Activated T-helper 17 cell treated with anti-CD3 and anti-CD28 coated beads, Interleukin-2, amount 50 U/mL, for 72 hours (primary cell): ENCODE measurements at regions not wholly inside any gene's neighbourhood (a gene's known extent, or its start where the extent isn't known, plus 50 kb on each side); places are given as distances from the start of the nearest gene placed in this dataset.

Experiments used
- ATAC-seq: fragments of 150-1000 bp; cut with Tn5 transposase; replicated peaks from 2 replicates; pipeline ENCODE4 v1.10.0; 2021; ENCODE audit warnings: mild to moderate bottlenecking, moderate library complexity
- H3K27ac Mint-ChIP-seq: one replicate; pipeline ENCODE4 v1.8.0; 2022; ENCODE audit warnings: mixed read lengths
- H3K27me3 Mint-ChIP-seq: one replicate; pipeline ENCODE4 v1.8.0; 2022; ENCODE audit warnings: mixed read lengths
- H3K36me3 Mint-ChIP-seq: one replicate; pipeline ENCODE4 v1.8.0; 2022; ENCODE audit warnings: low read depth, mild to moderate bottlenecking, mixed read lengths
- H3K4me1 Mint-ChIP-seq: one replicate; pipeline ENCODE4 v1.8.0; 2022; ENCODE audit warnings: mixed read lengths
- H3K4me3 Mint-ChIP-seq: one replicate; pipeline ENCODE4 v1.8.0; 2022; ENCODE audit warnings: mild to moderate bottlenecking, mixed read lengths
- H3K9me3 Mint-ChIP-seq: one replicate; pipeline ENCODE4 v1.8.0; 2022; ENCODE audit warnings: mixed read lengths

- no peak overlapping the region for H3K4me3 Mint-ChIP-seq
- no peaks in the 10 kb centered on the region for H3K4me1 Mint-ChIP-seq
- H3K27me3 Mint-ChIP-seq: no peaks in the 10 kb centered on the region
- no peak overlapping the region for H3K27ac Mint-ChIP-seq
- no peak for ATAC-seq
- H3K36me3 Mint-ChIP-seq: no peaks in the 10 kb centered on the region
- no peaks in the 10 kb centered on the region for H3K9me3 Mint-ChIP-seq
Measured at GRCh38 chr3:117919621-117920020, 1115.0 kb downstream of the IGSF11 start.

DNA sequence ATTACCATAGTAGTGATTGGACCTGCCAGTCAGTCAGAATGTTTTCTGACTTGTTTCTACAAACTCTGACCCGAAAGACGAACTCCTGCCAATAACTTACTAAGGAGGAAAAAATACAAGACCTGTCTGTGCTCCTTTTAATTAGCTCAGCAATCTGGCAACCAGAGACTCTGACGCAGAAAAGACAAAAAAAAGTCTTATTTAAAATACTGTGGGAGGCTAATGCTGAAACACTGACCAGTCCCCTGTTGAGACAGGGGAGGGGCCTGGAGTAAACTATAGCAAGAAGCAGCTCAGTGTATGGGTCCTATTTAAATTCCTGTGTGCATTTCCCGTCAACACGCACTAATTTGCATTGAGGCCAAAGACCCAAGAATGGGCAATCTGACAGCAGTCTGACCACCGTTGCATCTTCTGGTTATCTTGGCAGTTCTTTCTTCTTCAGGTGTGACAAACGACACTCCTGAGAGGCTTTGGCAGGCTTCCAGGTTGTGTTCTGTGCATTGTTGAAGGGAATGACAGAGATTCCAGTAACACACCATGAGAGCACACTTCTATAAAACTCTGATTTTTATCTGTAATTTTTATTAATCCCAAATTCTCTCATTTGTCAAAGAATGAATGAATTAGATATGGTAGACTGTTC is 1114.3 kb downstream of the IGSF11 start:
- Mint-ChIP-seq H3K27me3 (no peaks in the 10 kb centered on the region), H3K4me3 (no peak overlapping the region), H3K4me1 (no peaks in the 10 kb centered on the region), H3K27ac (no peak overlapping the region), H3K36me3 (no peaks in the 10 kb centered on the region), H3K9me3 (no peaks in the 10 kb centered on the region)
- ATAC-seq: no peak

- Mint-ChIP-seq H3K4me1 (no peaks in the 10 kb centered on the region), H3K27me3 (no peaks in the 10 kb centered on the region), H3K4me3 (no peak overlapping the region), H3K9me3 (no peaks in the 10 kb centered on the region), H3K36me3 (no peaks in the 10 kb centered on the region), H3K27ac (no peak overlapping the region)
- no peak for ATAC-seq
Measured at GRCh38 chr3:117921411-117921810, 1113.2 kb downstream of the IGSF11 start.

DNA sequence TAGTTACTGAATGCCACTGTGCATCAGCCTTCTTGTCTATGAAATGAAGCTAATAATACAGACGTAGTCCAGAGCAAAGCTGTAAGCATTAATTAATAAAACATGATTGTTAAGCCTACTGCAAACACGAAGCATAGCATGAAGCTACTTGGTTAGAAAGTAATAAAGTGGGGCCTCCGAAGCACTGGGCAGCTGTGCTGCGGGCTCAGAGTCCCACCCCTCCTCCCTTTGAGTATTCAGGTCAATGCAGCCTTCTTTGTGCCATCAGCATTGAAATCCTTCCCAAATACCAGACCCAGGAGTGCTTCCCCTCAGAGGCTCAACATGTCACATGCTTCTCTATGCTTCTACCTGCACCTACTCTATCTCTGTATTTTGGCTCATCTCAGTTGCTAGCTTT is 1112.6 kb downstream of the IGSF11 start:
- H3K27me3 Mint-ChIP-seq: no peaks in the 10 kb centered on the region
- H3K27ac Mint-ChIP-seq: no peak overlapping the region
- no peaks in the 10 kb centered on the region for H3K4me1 Mint-ChIP-seq
- H3K4me3 Mint-ChIP-seq: no peak overlapping the region
- no peak for ATAC-seq
- no peaks in the 10 kb centered on the region for H3K36me3 Mint-ChIP-seq
- no peaks in the 10 kb centered on the region for H3K9me3 Mint-ChIP-seq

DNA sequence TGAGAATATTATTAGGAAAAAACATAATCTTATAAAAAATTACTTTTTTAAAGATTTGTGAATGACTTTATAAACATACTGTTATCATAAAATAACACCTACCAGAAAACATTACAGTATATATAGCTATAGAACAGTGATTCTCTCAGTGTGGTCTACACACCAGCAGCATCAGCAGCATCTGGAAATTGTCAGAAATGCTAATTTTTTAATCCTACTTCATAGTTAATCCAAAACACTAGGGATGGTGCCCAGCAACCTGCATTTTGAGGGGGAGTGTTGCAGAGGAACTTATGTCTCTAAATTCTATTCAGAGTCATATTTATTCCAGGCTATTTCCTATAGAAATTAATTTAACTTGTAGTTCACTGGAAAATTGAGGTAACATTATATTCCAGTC is 1107.8 kb downstream of the IGSF11 start:
- no peak for ATAC-seq
- Mint-ChIP-seq H3K27me3 (no peaks in the 10 kb centered on the region), H3K9me3 (no peaks in the 10 kb centered on the region), H3K4me3 (no peak overlapping the region), H3K27ac (no peak overlapping the region), H3K4me1 (no peaks in the 10 kb centered on the region), H3K36me3 (no peaks in the 10 kb centered on the region)

- Mint-ChIP-seq H3K4me3 (no peak overlapping the region), H3K27ac (no peak overlapping the region), H3K4me1 (no peaks in the 10 kb centered on the region), H3K9me3 (no peaks in the 10 kb centered on the region), H3K36me3 (no peaks in the 10 kb centered on the region), H3K27me3 (no peaks in the 10 kb centered on the region)
- no peak for ATAC-seq
Measured at GRCh38 chr3:117927825-117928224, 1106.8 kb downstream of the IGSF11 start.

- no peaks in the 10 kb centered on the region for H3K9me3 Mint-ChIP-seq
- no peaks in the 10 kb centered on the region for H3K27me3 Mint-ChIP-seq
- H3K27ac Mint-ChIP-seq: no peak overlapping the region
- no peaks in the 10 kb centered on the region for H3K4me1 Mint-ChIP-seq
- H3K36me3 Mint-ChIP-seq: no peaks in the 10 kb centered on the region
- H3K4me3 Mint-ChIP-seq: no peak overlapping the region
- ATAC-seq: no peak
Measured at GRCh38 chr3:117928836-117929235, 1105.8 kb downstream of the IGSF11 start.

DNA sequence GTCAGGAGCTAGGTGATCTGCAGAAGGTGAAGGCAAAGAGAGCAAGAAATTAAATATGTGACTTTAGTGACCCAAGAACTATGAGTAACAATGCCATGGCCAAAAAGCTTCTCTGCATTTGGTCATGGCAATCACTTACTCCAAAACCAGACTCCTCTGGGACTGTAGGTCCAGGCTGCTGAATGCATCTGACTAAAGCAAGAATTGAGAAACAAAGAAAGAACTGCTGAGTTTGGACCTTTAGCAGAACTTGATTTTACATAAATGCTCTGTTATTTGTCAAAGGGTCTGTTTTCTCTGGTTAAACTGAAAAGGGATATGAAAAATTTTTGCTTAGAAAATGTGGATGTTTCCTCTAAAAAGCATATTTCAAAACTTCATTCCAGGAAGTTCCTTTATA is 1102.2 kb downstream of the IGSF11 start:
- Mint-ChIP-seq H3K36me3 (no peaks in the 10 kb centered on the region), H3K9me3 (no peaks in the 10 kb centered on the region), H3K27me3 (no peaks in the 10 kb centered on the region), H3K4me1 (no peaks in the 10 kb centered on the region), H3K27ac (no peak overlapping the region), H3K4me3 (no peak overlapping the region)
- no peak for ATAC-seq

- no peak for ATAC-seq
- Mint-ChIP-seq H3K4me1 (no peaks in the 10 kb centered on the region), H3K4me3 (no peak overlapping the region), H3K27ac (no peak overlapping the region), H3K27me3 (no peaks in the 10 kb centered on the region), H3K36me3 (no peaks in the 10 kb centered on the region), H3K9me3 (peaks cover 5% of the 10 kb centered on the region)
Measured at GRCh38 chr3:117936159-117936558, 1098.5 kb downstream of the IGSF11 start.

DNA sequence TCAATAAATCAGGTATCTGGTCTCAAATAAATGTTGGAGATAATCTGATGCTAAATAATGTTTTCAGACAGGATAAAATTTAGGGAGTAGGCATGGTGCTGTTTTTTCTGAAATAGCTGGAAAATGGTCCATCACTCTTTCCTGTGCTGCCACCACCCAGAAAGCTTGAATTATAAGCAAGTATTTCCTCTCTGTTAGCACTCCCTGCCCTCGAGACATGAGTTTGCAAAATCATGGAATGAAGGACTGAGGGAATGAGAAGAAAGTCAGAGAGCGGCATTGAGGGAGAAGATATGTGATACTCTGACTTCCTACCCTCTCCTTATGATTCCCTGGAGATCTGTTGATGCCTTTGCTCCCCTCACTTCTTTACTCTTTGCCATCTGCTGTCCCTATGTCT is 1095.7 kb downstream of the IGSF11 start:
- H3K27ac Mint-ChIP-seq: no peak overlapping the region
- no peaks in the 10 kb centered on the region for H3K36me3 Mint-ChIP-seq
- no peak overlapping the region for H3K4me3 Mint-ChIP-seq
- no peak for ATAC-seq
- peaks cover 5% of the 10 kb centered on the region for H3K9me3 Mint-ChIP-seq
- no peaks in the 10 kb centered on the region for H3K27me3 Mint-ChIP-seq
- no peaks in the 10 kb centered on the region for H3K4me1 Mint-ChIP-seq

GRCh38 chr3:117939425-117940027 is 1095.1 kb downstream of the IGSF11 start:
- peaks cover 5% of the 10 kb centered on the region for H3K9me3 Mint-ChIP-seq
- no peak for ATAC-seq
- H3K36me3 Mint-ChIP-seq: no peaks in the 10 kb centered on the region
- H3K4me3 Mint-ChIP-seq: no peak overlapping the region
- no peak overlapping the region for H3K27ac Mint-ChIP-seq
- H3K27me3 Mint-ChIP-seq: no peaks in the 10 kb centered on the region
- no peaks in the 10 kb centered on the region for H3K4me1 Mint-ChIP-seq

DNA sequence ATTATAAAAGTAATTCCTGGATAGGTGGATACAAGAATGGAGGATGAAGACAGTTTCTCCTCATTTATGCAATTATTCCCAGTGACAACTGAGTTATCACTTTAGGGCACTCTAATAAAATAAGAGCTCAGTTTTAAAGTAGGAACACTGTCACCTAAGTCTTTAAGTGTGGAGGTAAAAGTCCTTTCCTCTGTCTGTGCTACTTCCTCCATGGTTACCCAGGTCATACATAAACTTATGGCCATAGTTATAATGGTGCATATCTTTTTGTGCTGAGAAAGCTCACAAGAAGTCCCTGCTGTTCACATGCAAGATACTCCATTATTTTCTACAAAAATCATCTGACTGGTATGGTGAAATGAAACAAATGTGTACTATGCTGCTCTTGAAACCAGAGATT is 1093.6 kb downstream of the IGSF11 start:
- no peaks in the 10 kb centered on the region for H3K4me1 Mint-ChIP-seq
- no peak for ATAC-seq
- H3K4me3 Mint-ChIP-seq: no peak overlapping the region
- no peaks in the 10 kb centered on the region for H3K36me3 Mint-ChIP-seq
- H3K9me3 Mint-ChIP-seq: peaks cover 5% of the 10 kb centered on the region
- H3K27ac Mint-ChIP-seq: no peak overlapping the region
- no peaks in the 10 kb centered on the region for H3K27me3 Mint-ChIP-seq

DNA sequence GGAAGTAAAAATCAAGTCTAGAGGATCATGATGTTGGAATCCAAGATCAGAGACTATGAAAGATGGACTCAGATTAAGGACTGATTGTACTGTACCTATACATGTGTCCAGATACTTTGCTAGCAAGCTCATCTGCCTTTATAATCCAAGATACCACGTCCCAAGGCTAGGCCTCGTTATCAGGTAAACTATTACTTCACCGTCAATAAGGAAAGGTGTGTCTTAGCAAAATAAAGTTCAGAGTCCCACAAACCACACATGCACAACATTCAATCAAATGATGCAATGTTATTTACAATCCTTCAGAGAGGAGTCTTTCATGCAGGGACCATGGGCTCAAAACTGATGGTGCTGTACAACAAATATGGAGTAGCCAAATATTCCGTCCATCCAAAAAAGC is 1092.9 kb downstream of the IGSF11 start:
- H3K4me3 Mint-ChIP-seq: no peak overlapping the region
- H3K27me3 Mint-ChIP-seq: no peaks in the 10 kb centered on the region
- H3K9me3 Mint-ChIP-seq: peaks cover 5% of the 10 kb centered on the region
- no peaks in the 10 kb centered on the region for H3K36me3 Mint-ChIP-seq
- no peak for ATAC-seq
- H3K4me1 Mint-ChIP-seq: no peaks in the 10 kb centered on the region
- H3K27ac Mint-ChIP-seq: no peak overlapping the region

- Mint-ChIP-seq H3K4me3 (no peak overlapping the region), H3K27me3 (no peaks in the 10 kb centered on the region), H3K27ac (no peak overlapping the region), H3K9me3 (peaks cover 9% of the 10 kb centered on the region), H3K4me1 (no peaks in the 10 kb centered on the region), H3K36me3 (no peaks in the 10 kb centered on the region)
- ATAC-seq: no peak
Measured at GRCh38 chr3:117954131-117954530, 1080.5 kb downstream of the IGSF11 start.

- peaks cover 8% of the 10 kb centered on the region for H3K9me3 Mint-ChIP-seq
- no peak overlapping the region for H3K27ac Mint-ChIP-seq
- ATAC-seq: no peak
- H3K4me3 Mint-ChIP-seq: no peak overlapping the region
- no peaks in the 10 kb centered on the region for H3K4me1 Mint-ChIP-seq
- no peaks in the 10 kb centered on the region for H3K36me3 Mint-ChIP-seq
- no peaks in the 10 kb centered on the region for H3K27me3 Mint-ChIP-seq
Measured at GRCh38 chr3:117955196-117955595, 1079.5 kb downstream of the IGSF11 start.

GRCh38 chr3:117958027-117958426 is 1076.6 kb downstream of the IGSF11 start:
- no peak for ATAC-seq
- no peak overlapping the region for H3K4me3 Mint-ChIP-seq
- H3K27me3 Mint-ChIP-seq: no peaks in the 10 kb centered on the region
- H3K27ac Mint-ChIP-seq: no peak overlapping the region
- H3K4me1 Mint-ChIP-seq: no peaks in the 10 kb centered on the region
- H3K9me3 Mint-ChIP-seq: peaks cover 8% of the 10 kb centered on the region
- no peaks in the 10 kb centered on the region for H3K36me3 Mint-ChIP-seq
